OCI-LY7 (cell line): ENCODE measurements at regions not wholly inside any gene's neighbourhood (a gene's known extent, or its start where the extent isn't known, plus 50 kb on each side); places are given as distances from the start of the nearest gene placed in this dataset.

Experiments
- EZH2phosphoT487 ChIP-seq: fragments of 200-600 bp; sonication (generic); IDR thresholded peaks from 2 replicates; pipeline ENCODE4 v1.6.1; 2018; ENCODE audit warnings: low read depth, borderline replicate concordance, mild to moderate bottlenecking, mixed run types, antibody characterized with exemption, low read length, moderate library complexity, mixed read lengths
- TF ChIP-seq, protein P1 (sequence below): fragments of 200-600 bp; sonication (generic); conservative IDR thresholded peaks from 2 replicates; pipeline ENCODE4 v1.5.1; 2014; ENCODE audit warnings: mild to moderate bottlenecking, antibody characterized with exemption, low read length, moderate library complexity, mixed read lengths

DNA sequence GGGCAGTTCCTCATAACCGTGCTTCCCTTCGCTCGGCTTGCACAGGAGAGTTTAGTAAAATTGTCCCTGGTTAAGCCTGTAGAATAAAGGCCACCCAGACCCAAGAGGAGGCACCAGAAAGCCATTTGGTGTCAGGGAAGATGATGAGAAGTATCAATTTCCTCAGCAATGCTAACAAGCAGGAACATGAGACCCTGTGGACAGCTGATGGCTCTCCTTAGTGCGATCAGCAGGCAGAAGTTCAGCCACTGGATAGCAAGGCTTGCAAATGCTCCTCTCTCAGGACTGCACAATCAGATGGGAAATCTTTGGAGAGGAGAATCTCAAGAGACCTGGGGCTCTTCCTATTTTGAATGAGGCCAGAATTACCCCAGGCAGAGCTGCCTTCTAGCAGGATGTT, 261.1 kb upstream of the DYNLRB2 start:
- TF ChIP-seq, protein P1, sequence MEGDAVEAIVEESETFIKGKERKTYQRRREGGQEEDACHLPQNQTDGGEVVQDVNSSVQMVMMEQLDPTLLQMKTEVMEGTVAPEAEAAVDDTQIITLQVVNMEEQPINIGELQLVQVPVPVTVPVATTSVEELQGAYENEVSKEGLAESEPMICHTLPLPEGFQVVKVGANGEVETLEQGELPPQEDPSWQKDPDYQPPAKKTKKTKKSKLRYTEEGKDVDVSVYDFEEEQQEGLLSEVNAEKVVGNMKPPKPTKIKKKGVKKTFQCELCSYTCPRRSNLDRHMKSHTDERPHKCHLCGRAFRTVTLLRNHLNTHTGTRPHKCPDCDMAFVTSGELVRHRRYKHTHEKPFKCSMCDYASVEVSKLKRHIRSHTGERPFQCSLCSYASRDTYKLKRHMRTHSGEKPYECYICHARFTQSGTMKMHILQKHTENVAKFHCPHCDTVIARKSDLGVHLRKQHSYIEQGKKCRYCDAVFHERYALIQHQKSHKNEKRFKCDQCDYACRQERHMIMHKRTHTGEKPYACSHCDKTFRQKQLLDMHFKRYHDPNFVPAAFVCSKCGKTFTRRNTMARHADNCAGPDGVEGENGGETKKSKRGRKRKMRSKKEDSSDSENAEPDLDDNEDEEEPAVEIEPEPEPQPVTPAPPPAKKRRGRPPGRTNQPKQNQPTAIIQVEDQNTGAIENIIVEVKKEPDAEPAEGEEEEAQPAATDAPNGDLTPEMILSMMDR: no peak
- no peak for TF ChIP-seq EZH2phosphoT487
